Progenitor cell of endocrine pancreas (in vitro differentiated cells): ENCODE measurements at regions not wholly inside any gene's neighbourhood (a gene's known extent, or its start where the extent isn't known, plus 50 kb on each side); places are given as distances from the start of the nearest gene placed in this dataset.

Experiments used
- DNase-seq: peaks from one replicate; pipeline ENCODE4 v3.0.0; 2021; ENCODE audit warnings: low spot score; ENCODE audit not compliant: unreplicated experiment
- H3K27ac Mint-ChIP-seq: 2 replicates; pipeline ENCODE4 v1.8.0; 2021; ENCODE audit warnings: mild to moderate bottlenecking, moderate library complexity, mixed read lengths
- H3K27me3 Mint-ChIP-seq: 2 replicates; pipeline ENCODE4 v1.8.0; 2021; ENCODE audit warnings: mixed read lengths
- H3K36me3 Mint-ChIP-seq: 2 replicates; pipeline ENCODE4 v1.8.0; 2022; ENCODE audit warnings: mixed read lengths; ENCODE audit not compliant: insufficient read depth
- H3K4me1 Mint-ChIP-seq: 2 replicates; pipeline ENCODE4 v1.8.0; 2021; ENCODE audit warnings: low read depth, mixed read lengths
- H3K4me3 Mint-ChIP-seq: 2 replicates; pipeline ENCODE4 v1.8.0; 2021; ENCODE audit warnings: low read depth, mild to moderate bottlenecking, moderate library complexity, mixed read lengths
- H3K9me3 Mint-ChIP-seq: 2 replicates; pipeline ENCODE4 v1.8.0; 2021; ENCODE audit warnings: low read depth, mixed read lengths
- TF ChIP-seq, protein P1 (sequence below): fragments of 200-600 bp; sonication (generic); IDR thresholded peaks from one replicate; pipeline ENCODE4 v1.5.0; 2021; ENCODE audit warnings: antibody characterized with exemption, mild to moderate bottlenecking; ENCODE audit not compliant: unreplicated experiment

DNA sequence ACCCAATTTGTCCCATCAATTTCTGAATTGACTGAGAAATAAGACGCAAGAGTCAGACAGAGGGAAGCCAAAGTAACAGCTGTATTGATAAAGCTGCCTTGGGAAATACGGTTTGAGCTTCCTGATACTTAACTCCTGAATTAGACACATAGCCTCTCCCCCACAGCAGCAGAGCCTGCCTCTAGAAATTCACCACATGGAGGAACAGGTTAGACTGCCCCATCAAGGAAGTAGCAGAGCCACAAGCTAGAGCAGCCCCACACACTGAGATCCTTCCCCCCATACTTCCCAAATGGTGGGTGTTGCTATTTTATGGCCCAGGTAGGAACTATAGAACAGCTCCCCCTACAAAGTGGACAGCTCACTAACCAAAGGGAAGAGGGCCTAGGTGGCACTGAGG is 220.0 kb downstream of the SMAD2 start:
- Mint-ChIP-seq H3K4me3 (no peak overlapping the region), H3K9me3 (peaks cover 2% of the 10 kb centered on the region), H3K4me1 (no peaks in the 10 kb centered on the region), H3K36me3 (no peaks in the 10 kb centered on the region), H3K27me3 (peaks cover 24% of the 10 kb centered on the region), H3K27ac (no peak overlapping the region)
- TF ChIP-seq, protein P1, sequence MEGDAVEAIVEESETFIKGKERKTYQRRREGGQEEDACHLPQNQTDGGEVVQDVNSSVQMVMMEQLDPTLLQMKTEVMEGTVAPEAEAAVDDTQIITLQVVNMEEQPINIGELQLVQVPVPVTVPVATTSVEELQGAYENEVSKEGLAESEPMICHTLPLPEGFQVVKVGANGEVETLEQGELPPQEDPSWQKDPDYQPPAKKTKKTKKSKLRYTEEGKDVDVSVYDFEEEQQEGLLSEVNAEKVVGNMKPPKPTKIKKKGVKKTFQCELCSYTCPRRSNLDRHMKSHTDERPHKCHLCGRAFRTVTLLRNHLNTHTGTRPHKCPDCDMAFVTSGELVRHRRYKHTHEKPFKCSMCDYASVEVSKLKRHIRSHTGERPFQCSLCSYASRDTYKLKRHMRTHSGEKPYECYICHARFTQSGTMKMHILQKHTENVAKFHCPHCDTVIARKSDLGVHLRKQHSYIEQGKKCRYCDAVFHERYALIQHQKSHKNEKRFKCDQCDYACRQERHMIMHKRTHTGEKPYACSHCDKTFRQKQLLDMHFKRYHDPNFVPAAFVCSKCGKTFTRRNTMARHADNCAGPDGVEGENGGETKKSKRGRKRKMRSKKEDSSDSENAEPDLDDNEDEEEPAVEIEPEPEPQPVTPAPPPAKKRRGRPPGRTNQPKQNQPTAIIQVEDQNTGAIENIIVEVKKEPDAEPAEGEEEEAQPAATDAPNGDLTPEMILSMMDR, result no peak
- no peak for DNase-seq

GRCh38 chr18:47709556-47709955 is 220.9 kb downstream of the SMAD2 start:
- TF ChIP-seq, protein P1, result no peak
- Mint-ChIP-seq H3K27me3 (peaks cover 20% of the 10 kb centered on the region), H3K4me3 (no peak overlapping the region), H3K4me1 (no peaks in the 10 kb centered on the region), H3K36me3 (no peaks in the 10 kb centered on the region), H3K9me3 (peaks cover 3% of the 10 kb centered on the region), H3K27ac (no peak overlapping the region)
- DNase-seq, result no peak

DNA sequence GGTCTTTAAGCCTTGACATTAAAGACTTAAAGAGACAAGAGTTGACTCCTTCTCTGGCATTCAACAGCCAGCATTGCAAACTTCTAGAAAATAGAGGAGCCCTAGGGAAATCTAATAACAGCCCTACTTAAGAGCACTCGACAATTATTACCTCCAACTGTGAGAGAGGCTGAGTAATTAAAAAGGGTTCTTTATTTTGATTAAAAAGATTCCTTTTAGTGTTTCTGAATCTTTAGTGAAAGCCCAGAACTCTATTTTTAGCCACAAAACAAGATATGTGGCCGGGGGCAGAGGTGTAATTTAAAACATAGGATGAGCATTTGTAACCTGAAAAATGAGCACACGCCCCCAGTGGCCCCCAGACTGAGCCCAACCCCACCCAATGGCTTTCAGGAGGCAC is 222.3 kb downstream of the SMAD2 start:
- no peaks in the 10 kb centered on the region for H3K36me3 Mint-ChIP-seq
- H3K27me3 Mint-ChIP-seq, result peaks cover 21% of the 10 kb centered on the region
- no peak overlapping the region for H3K4me3 Mint-ChIP-seq
- H3K4me1 Mint-ChIP-seq, result no peaks in the 10 kb centered on the region
- H3K27ac Mint-ChIP-seq, result no peak overlapping the region
- DNase-seq, result no peak
- H3K9me3 Mint-ChIP-seq, result peaks cover 3% of the 10 kb centered on the region
- TF ChIP-seq, protein P1, result no peak

- Mint-ChIP-seq H3K4me3 (no peak overlapping the region), H3K27me3 (peaks cover 23% of the 10 kb centered on the region), H3K27ac (no peak overlapping the region), H3K36me3 (no peaks in the 10 kb centered on the region), H3K9me3 (peaks cover 3% of the 10 kb centered on the region), H3K4me1 (no peaks in the 10 kb centered on the region)
- TF ChIP-seq, protein P1, result no peak
- DNase-seq, result no peak
Observed at GRCh38 chr18:47701134-47701533, 229.3 kb downstream of the SMAD2 start.

DNA sequence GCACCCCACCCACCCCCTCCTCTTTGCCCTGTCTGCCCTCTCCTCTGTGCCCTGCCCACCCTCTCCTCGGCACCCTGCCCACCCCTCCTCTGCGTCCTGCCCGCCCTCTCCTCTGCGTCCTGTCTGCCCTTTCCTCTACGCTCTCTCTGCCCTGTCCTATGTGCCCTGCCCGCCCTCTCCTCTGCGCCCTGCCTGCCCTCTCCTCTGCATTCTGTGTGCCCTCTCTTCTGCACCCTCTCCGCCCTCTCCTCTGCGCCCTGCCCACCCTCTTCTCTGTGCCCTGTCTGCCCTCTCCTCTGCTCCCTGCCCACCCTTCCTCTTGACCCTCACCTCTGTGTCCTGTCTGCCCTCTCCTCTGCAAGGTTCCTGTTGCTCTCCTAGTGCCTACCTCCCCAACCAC is 233.6 kb downstream of the SMAD2 start:
- TF ChIP-seq, protein P1, result no peak
- H3K4me1 Mint-ChIP-seq, result no peaks in the 10 kb centered on the region
- DNase-seq, result no peak
- peaks cover 25% of the 10 kb centered on the region for H3K27me3 Mint-ChIP-seq
- no peaks in the 10 kb centered on the region for H3K36me3 Mint-ChIP-seq
- H3K9me3 Mint-ChIP-seq, result no peaks in the 10 kb centered on the region
- H3K4me3 Mint-ChIP-seq, result no peak overlapping the region
- H3K27ac Mint-ChIP-seq, result no peak overlapping the region
